ENCODE measurements at regions not wholly inside any gene's neighbourhood (a gene's known extent, or its start where the extent isn't known, plus 50 kb on each side); places are given as distances from the start of the nearest gene placed in this dataset.

DNA sequence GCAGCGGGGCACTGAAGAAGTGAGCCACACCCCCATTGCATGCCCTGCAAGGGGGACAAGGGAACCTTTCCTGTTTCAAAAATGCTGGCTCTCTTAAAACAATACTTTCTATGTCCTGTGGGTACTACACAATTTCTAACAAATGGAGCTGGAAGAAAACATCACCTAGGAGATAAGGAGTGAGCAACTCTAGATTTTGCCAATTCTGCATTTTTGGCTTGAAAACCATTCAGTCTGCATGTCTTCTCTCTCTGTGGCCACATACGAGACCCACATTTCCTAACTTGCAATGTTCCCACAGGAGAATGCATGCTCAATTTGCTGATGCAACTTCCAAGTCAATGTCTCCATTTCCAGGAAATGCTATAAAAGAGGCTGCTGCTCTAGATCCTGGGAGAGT is 662.0 kb downstream of the SQOR start:
- no peak overlapping the region for H2AFZ ChIP-seq (ENCODE audit: low read length)
- H3K4me2 ChIP-seq (ENCODE audit: low read depth, low read length): no peak overlapping the region
- H3K4me3 ChIP-seq (ENCODE audit: low read length): no peak overlapping the region
- no peaks in the 10 kb centered on the region for H3K36me3 ChIP-seq (replicated peaks; ENCODE audit: insufficient read depth, low read length)
- H3K9ac ChIP-seq (ENCODE audit: low read length): no peak overlapping the region
- no peaks in the 10 kb centered on the region for H3K79me2 ChIP-seq (ENCODE audit: low read length)
- H3K4me1 ChIP-seq (ENCODE audit: low read length): peaks cover 29% of the 10 kb centered on the region
- TF ChIP-seq, protein P1, sequence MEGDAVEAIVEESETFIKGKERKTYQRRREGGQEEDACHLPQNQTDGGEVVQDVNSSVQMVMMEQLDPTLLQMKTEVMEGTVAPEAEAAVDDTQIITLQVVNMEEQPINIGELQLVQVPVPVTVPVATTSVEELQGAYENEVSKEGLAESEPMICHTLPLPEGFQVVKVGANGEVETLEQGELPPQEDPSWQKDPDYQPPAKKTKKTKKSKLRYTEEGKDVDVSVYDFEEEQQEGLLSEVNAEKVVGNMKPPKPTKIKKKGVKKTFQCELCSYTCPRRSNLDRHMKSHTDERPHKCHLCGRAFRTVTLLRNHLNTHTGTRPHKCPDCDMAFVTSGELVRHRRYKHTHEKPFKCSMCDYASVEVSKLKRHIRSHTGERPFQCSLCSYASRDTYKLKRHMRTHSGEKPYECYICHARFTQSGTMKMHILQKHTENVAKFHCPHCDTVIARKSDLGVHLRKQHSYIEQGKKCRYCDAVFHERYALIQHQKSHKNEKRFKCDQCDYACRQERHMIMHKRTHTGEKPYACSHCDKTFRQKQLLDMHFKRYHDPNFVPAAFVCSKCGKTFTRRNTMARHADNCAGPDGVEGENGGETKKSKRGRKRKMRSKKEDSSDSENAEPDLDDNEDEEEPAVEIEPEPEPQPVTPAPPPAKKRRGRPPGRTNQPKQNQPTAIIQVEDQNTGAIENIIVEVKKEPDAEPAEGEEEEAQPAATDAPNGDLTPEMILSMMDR (IDR thresholded peaks at IDR 0.05; ENCODE audit: low read length): no peak
- no peak for TF ChIP-seq EZH2phosphoT487 (IDR thresholded peaks at IDR 0.05; ENCODE audit: low read length)
- no peak for TF ChIP-seq EZH2 (optimal IDR thresholded peaks at IDR 0.05; ENCODE audit: low read depth, low read length)
- H3K27ac ChIP-seq (ENCODE audit: low read length): peak overlapping the region; percentile 73; the same call in 1 of the 2 replicates
- H3F3A ChIP-seq (ENCODE audit: insufficient read depth, low read length): peaks cover 4% of the 10 kb centered on the region; the same call in 1 of the 2 replicates
- no peaks in the 10 kb centered on the region for H3K9me2 ChIP-seq (replicated peaks; ENCODE audit: insufficient read depth, low read length)
- DNase-seq: no peak
- H3K9me3 ChIP-seq (replicated peaks; ENCODE audit: insufficient read depth, low read length): no peaks in the 10 kb centered on the region
- H4K20me1 ChIP-seq (ENCODE audit: insufficient read depth, low read length): no peaks in the 10 kb centered on the region
- no peaks in the 10 kb centered on the region for H3K27me3 ChIP-seq (replicated peaks; ENCODE audit: insufficient read depth, low read length)

DNA sequence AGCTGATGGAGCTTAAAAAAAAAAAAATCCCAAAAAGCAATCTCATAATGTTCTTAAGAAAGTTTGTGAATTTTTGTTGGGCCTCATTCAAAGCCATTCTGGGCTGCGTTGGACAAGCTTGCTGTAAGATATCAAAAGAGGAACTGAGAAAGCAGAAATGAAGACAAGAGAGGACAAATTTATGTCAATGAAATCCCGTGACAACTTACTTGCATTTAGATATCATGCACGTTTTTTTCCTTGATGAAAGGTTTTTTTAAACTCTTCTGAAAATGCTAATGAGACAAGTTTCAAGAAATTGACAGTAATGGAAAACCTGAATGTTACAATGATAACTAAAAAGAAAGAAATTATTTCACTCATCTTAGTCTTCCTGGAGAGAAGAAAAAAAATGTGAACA is 662.9 kb downstream of the SQOR start:
- Histone ChIP-seq H3K9ac (ENCODE audit: low read length) (peak overlapping the region; percentile 36), H3F3A (ENCODE audit: insufficient read depth, low read length) (peaks cover 4% of the 10 kb centered on the region; the same call in 1 of the 2 replicates), H3K9me2 (replicated peaks; ENCODE audit: insufficient read depth, low read length) (no peaks in the 10 kb centered on the region), H3K4me3 (ENCODE audit: low read length) (no peak overlapping the region; the same call in 1 of the 2 replicates), H3K79me2 (ENCODE audit: low read length) (no peaks in the 10 kb centered on the region), H3K27ac (ENCODE audit: low read length) (peak overlapping the region; percentile 73), H2AFZ (ENCODE audit: low read length) (no peak overlapping the region), H3K27me3 (replicated peaks; ENCODE audit: insufficient read depth, low read length) (no peaks in the 10 kb centered on the region), H4K20me1 (ENCODE audit: insufficient read depth, low read length) (no peaks in the 10 kb centered on the region), H3K9me3 (replicated peaks; ENCODE audit: insufficient read depth, low read length) (no peaks in the 10 kb centered on the region), H3K4me2 (ENCODE audit: low read depth, low read length) (peak overlapping the region; percentile 32; the same call in 1 of the 2 replicates), H3K36me3 (replicated peaks; ENCODE audit: insufficient read depth, low read length) (no peaks in the 10 kb centered on the region), H3K4me1 (ENCODE audit: low read length) (peaks cover 29% of the 10 kb centered on the region)
- TF ChIP-seq, protein P1 (IDR thresholded peaks at IDR 0.05; ENCODE audit: low read length): no peak
- TF ChIP-seq EZH2phosphoT487 (IDR thresholded peaks at IDR 0.05; ENCODE audit: low read length): no peak
- no peak for TF ChIP-seq EZH2 (optimal IDR thresholded peaks at IDR 0.05; ENCODE audit: low read depth, low read length)
- peak; percentile 68 for DNase-seq

DNA sequence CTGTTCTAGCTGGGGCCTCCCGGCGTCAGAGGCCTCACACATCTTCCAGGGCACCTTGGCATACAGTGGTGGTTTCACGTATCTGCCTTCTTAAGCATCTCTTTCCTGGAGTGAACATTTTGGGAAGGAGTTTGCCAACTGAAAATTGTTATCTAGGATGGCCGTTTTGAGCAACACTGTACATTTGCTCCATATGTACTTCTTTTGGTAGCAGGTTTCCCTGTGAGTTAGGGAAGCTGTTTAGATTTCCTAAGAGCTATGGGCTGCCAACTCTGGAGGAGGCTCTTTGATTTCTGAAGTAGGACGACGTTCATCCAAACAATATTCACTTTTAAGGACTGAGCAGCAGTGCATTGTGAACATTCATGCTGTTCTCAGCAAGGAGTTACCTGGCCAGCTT is 665.9 kb downstream of the SQOR start:
- no peak for DNase-seq
- Histone ChIP-seq H3K9me3 (replicated peaks; ENCODE audit: insufficient read depth, low read length) (no peaks in the 10 kb centered on the region), H3K4me1 (ENCODE audit: low read length) (peaks cover 20% of the 10 kb centered on the region), H3K4me3 (ENCODE audit: low read length) (no peak overlapping the region), H2AFZ (ENCODE audit: low read length) (no peak overlapping the region), H3F3A (ENCODE audit: insufficient read depth, low read length) (peaks cover 4% of the 10 kb centered on the region; the same call in 1 of the 2 replicates), H3K36me3 (replicated peaks; ENCODE audit: insufficient read depth, low read length) (no peaks in the 10 kb centered on the region), H3K27me3 (replicated peaks; ENCODE audit: insufficient read depth, low read length) (no peaks in the 10 kb centered on the region), H3K9me2 (replicated peaks; ENCODE audit: insufficient read depth, low read length) (no peaks in the 10 kb centered on the region), H3K27ac (ENCODE audit: low read length) (no peak overlapping the region), H3K9ac (ENCODE audit: low read length) (no peak overlapping the region), H3K79me2 (ENCODE audit: low read length) (no peaks in the 10 kb centered on the region), H4K20me1 (ENCODE audit: insufficient read depth, low read length) (no peaks in the 10 kb centered on the region), H3K4me2 (ENCODE audit: low read depth, low read length) (no peak overlapping the region)
- TF ChIP-seq EZH2phosphoT487 (IDR thresholded peaks at IDR 0.05; ENCODE audit: low read length) (no peak), EZH2 (optimal IDR thresholded peaks at IDR 0.05; ENCODE audit: low read depth, low read length) (no peak)
- TF ChIP-seq, protein P1 (IDR thresholded peaks at IDR 0.05; ENCODE audit: low read length): no peak

Measured in MM.1S (cell line).